Activated CD8-positive, alpha-beta memory T cell treated with anti-CD3 and anti-CD28 coated beads, Interleukin-2, amount 10 ng/mL, durations not matched to agents 7 days and 5 days (primary cell): ENCODE measurements at regions not wholly inside any gene's neighbourhood (a gene's known extent, or its start where the extent isn't known, plus 50 kb on each side); places are given as distances from the start of the nearest gene placed in this dataset.

Source experiments
- ATAC-seq: fragments of 150-1000 bp; cut with Tn5 transposase; one replicate; pipeline ENCODE4 v1.10.0; 2021; ENCODE audit warnings: moderate library complexity
- CTCF ChIA-PET: fragments of 350-600 bp; sonication (Branson Sonifier 250); formaldehyde crosslinking; loops from one replicate; lab custom pipeline; 2021; ENCODE audit warnings: antibody characterized with exemption; lab: Charles Lee
- DNase-seq: peaks from one replicate; pipeline ENCODE4 v3.0.0-alpha.2; 2020
- H3K27ac Mint-ChIP-seq: one replicate; pipeline ENCODE4 v1.8.0; 2021; ENCODE audit warnings: mild to moderate bottlenecking, mixed read lengths
- H3K27me3 Mint-ChIP-seq: one replicate; pipeline ENCODE4 v1.8.0; 2021; ENCODE audit warnings: mixed read lengths
- H3K36me3 Mint-ChIP-seq: one replicate; pipeline ENCODE4 v1.8.0; 2021; ENCODE audit warnings: mild to moderate bottlenecking, mixed read lengths
- H3K4me1 Mint-ChIP-seq: one replicate; pipeline ENCODE4 v1.8.0; 2021; ENCODE audit warnings: mixed read lengths
- H3K4me3 Mint-ChIP-seq: one replicate; pipeline ENCODE4 v1.8.0; 2021; ENCODE audit warnings: mild to moderate bottlenecking, moderate library complexity, mixed read lengths
- H3K9me3 Mint-ChIP-seq: one replicate; pipeline ENCODE4 v1.8.0; 2022; ENCODE audit warnings: low read depth, mixed read lengths

DNA sequence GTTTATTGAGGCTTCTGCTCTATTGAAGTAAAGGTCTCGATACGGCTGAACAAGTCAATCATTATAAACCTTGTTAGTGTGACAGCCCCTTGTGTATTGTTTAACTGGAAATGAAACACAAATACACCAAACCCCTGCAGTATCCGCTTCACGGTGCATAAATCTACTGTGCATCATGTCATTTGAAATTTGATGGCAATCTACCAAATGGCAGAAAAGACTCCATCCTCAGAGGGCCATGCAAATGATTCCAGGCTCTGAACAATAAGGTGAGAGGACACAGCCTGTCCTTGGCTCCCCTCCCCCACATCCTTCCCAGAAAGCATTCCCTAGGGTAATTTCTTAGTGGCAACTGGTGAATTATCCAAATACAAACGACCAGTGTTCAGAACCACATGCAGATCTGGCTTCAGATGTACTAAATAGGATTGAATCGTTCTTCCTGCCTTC, 80.6 kb downstream of the ADCYAP1 start:
- ATAC-seq = no peak
- Mint-ChIP-seq H3K27me3 (no peaks in the 10 kb centered on the region), H3K4me3 (no peak overlapping the region), H3K4me1 (no peaks in the 10 kb centered on the region), H3K36me3 (no peaks in the 10 kb centered on the region), H3K9me3 (no peaks in the 10 kb centered on the region), H3K27ac (no peak overlapping the region)
- no peak for DNase-seq
- CTCF ChIA-PET = no interaction called here

DNA sequence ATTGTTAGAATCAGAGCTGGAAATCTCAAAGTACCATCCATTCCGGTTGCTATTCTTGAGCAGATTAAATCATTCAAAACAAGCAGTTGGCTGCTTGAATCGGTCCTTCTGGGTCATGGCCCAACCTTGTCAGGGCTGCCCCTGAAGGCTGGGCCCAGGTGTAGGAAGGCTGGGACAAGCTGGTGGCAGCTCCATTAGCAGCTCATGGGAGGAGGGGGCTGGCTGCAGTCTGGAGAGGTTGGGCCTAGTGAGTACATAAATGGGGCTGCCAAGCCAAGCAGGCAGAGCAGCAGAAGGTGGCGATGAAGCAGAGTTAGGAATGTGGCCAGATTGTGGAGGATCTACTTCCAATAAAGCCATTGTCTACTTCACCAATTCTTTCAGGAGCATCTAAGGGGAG, 81.4 kb downstream of the ADCYAP1 start:
- H3K27me3 Mint-ChIP-seq = no peaks in the 10 kb centered on the region
- CTCF ChIA-PET = no interaction called here
- no peaks in the 10 kb centered on the region for H3K9me3 Mint-ChIP-seq
- no peak overlapping the region for H3K27ac Mint-ChIP-seq
- no peaks in the 10 kb centered on the region for H3K36me3 Mint-ChIP-seq
- no peaks in the 10 kb centered on the region for H3K4me1 Mint-ChIP-seq
- ATAC-seq (no peak), DNase-seq (no peak)
- H3K4me3 Mint-ChIP-seq = no peak overlapping the region

DNA sequence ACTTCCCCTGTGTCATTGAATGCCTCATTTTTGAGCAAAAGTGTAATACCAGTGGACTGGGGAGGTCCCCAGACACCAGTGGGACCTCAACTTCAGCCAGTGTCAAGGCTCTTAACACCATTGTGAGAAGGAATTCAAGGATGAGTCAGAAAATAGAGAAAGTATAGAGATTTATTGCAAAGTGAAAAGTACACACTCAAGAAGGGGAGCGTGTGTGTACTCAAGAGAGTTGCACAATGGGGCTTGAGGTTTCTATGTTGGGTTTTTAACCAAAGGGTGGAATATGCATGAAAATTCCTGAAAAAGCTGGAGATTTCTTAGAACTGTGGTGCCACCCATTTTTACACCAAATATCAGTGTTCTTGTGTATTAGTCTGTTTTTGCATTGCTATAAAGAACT, 81.9 kb downstream of the ADCYAP1 start:
- CTCF ChIA-PET = no interaction called here
- no peak overlapping the region for H3K27ac Mint-ChIP-seq

DNA sequence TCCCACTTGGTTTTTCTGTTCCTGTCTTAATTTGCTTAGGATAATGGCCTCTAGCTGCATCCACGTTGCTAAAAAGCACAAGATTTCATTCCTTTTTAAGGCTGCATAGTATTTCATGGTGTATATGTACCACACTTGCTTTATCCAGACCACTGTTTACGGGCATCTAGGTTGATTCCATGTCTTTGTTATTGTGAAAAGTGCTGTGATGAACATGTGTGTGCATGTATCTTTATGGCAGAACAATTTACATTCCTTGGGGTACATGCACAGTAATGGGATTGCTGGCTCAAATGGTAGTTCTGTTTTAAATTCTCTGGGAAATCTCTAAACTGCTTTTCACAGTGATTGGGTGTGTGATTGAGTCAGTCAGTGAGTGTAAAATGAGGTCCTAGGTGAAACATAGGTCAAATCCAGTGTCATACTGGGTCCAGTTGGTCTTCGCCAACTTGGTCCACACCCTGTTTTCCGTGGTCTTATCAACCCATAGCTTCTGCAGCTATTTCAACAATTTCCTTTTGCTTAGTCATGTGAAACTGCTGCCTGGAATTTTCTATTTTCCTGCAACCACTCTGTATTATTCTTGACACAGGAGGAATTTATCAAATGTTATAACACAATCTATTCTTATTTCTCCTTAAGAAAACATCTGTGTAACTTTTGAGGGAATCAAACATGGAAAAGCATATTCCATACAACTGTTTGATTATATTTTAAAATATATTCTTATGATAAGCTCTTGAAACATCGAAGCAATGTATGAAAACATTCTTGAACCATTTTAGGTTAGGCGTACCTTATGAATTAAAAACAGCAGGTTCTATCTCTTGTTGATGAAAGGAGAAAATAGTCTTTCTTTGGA, 82.9 kb downstream of the ADCYAP1 start:
- no peak for ATAC-seq
- Mint-ChIP-seq H3K4me3 (no peak overlapping the region), H3K27me3 (no peaks in the 10 kb centered on the region), H3K4me1 (no peaks in the 10 kb centered on the region), H3K9me3 (peaks cover 3% of the 10 kb centered on the region), H3K36me3 (no peaks in the 10 kb centered on the region), H3K27ac (no peak overlapping the region)
- CTCF ChIA-PET = no interaction called here
- no peak for DNase-seq

More for the DNA sequence above, 81.9 kb downstream of the ADCYAP1 start:
- Mint-ChIP-seq H3K9me3 (no peaks in the 10 kb centered on the region), H3K36me3 (no peaks in the 10 kb centered on the region), H3K4me1 (no peaks in the 10 kb centered on the region), H3K27me3 (no peaks in the 10 kb centered on the region), H3K4me3 (no peak overlapping the region)
- ATAC-seq (no peak), DNase-seq (no peak)

DNA sequence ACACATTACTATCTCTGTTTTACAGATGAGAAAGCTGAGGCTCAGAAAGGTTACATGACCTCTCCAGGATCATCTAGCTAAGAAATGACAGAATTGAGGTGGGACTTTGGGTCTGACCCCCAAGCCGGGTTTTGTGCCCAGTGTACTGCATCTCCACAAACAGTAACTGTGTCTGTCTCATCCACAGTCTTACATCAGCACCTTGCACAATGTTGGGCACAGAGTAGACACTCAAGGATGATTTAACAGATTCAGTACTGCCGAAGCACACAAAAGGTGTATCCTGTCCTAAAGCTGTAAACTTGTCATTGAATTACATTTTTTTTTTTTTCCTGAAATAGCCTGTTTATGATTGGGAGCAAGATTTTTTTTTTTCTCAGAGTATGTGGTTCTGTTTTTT, 84.8 kb downstream of the ADCYAP1 start:
- CTCF ChIA-PET = interaction anchor here (1.2 kb wide), 1 partner anchor 28 kb away, joined by 3 read pairs; no protein-coding TSS in a partner anchor
- no peaks in the 10 kb centered on the region for H3K4me1 Mint-ChIP-seq
- H3K27me3 Mint-ChIP-seq = no peaks in the 10 kb centered on the region
- H3K4me3 Mint-ChIP-seq = no peak overlapping the region
- no peak for ATAC-seq
- no peaks in the 10 kb centered on the region for H3K36me3 Mint-ChIP-seq
- no peak overlapping the region for H3K27ac Mint-ChIP-seq
- peaks cover 4% of the 10 kb centered on the region for H3K9me3 Mint-ChIP-seq
- DNase-seq = no peak

DNA sequence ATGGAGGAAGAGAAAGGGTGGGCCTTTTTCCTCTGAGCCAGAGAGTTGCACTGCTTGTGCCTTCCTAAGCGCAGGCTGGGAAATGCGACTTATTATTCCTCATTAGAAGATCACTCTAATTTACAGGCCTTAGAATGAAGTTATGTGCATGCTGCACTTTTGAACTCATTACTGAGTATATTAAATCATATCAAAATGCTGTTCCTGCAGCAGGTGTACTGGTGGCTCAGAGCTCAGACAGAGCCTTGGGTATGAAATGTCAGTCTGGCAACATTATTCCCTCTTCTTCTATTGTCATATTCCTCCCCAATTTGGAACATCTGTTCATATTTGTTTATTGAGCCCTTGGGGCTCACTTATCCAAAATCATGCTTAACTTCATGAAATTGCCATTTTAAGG, 85.5 kb downstream of the ADCYAP1 start:
- H3K4me3 Mint-ChIP-seq = no peak overlapping the region
- CTCF ChIA-PET = interaction anchor here (1.2 kb wide), 1 partner anchor 29 kb away, joined by 3 read pairs; no protein-coding TSS in a partner anchor
- DNase-seq = no peak
- no peak overlapping the region for H3K27ac Mint-ChIP-seq
- H3K4me1 Mint-ChIP-seq = no peaks in the 10 kb centered on the region
- no peaks in the 10 kb centered on the region for H3K27me3 Mint-ChIP-seq
- no peaks in the 10 kb centered on the region for H3K36me3 Mint-ChIP-seq
- peaks cover 7% of the 10 kb centered on the region for H3K9me3 Mint-ChIP-seq
- ATAC-seq = no peak

DNA sequence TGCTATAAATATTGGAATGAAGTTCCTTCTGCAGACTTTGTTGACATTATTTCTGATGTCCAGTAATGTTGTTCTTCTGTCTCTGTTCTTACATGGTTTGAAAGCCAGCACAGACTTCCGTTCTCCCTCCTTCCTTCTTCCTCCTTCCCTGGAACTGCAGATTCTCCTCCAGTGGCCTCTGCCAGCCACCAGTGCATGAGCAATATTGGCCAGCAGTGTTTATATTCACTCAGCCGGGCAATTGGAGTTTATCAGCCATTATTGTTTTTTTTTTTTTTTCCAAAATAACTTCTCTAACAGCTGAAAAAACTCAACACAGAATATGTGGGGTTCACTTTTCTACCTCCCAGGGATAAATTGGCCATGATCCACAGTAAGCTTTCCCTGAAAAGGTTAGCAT, 86.8 kb downstream of the ADCYAP1 start:
- ATAC-seq (no peak), DNase-seq (no peak)
- no peaks in the 10 kb centered on the region for H3K36me3 Mint-ChIP-seq
- no peak overlapping the region for H3K4me3 Mint-ChIP-seq
- CTCF ChIA-PET = no interaction called here
- no peaks in the 10 kb centered on the region for H3K4me1 Mint-ChIP-seq
- no peaks in the 10 kb centered on the region for H3K27me3 Mint-ChIP-seq
- H3K27ac Mint-ChIP-seq = no peak overlapping the region
- peaks cover 7% of the 10 kb centered on the region for H3K9me3 Mint-ChIP-seq

DNA sequence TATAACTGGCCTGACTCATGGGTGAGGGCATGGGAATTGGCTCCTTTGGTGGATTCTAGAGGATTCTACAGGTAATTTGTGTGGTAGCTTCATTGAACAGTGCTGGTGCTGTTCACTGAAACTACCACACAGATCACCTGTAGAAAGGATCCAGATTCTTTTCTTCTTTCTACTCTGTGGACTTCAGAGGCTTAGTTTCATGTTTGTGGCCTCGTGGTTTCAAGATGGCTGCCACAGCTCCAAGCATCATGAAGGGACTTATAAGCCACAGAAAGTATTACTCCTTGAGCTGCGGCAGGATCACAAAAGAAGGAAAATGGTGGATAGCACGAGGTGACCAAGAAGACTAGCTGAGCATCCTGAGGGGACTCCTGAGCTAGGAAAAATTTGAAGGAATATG, 88.9 kb downstream of the ADCYAP1 start:
- no peaks in the 10 kb centered on the region for H3K27me3 Mint-ChIP-seq
- peaks cover 9% of the 10 kb centered on the region for H3K9me3 Mint-ChIP-seq
- no peak overlapping the region for H3K4me3 Mint-ChIP-seq
- no peak for DNase-seq
- H3K27ac Mint-ChIP-seq = no peak overlapping the region
- no peaks in the 10 kb centered on the region for H3K36me3 Mint-ChIP-seq
- H3K4me1 Mint-ChIP-seq = no peaks in the 10 kb centered on the region
- no peak for ATAC-seq
- CTCF ChIA-PET = no interaction called here

DNA sequence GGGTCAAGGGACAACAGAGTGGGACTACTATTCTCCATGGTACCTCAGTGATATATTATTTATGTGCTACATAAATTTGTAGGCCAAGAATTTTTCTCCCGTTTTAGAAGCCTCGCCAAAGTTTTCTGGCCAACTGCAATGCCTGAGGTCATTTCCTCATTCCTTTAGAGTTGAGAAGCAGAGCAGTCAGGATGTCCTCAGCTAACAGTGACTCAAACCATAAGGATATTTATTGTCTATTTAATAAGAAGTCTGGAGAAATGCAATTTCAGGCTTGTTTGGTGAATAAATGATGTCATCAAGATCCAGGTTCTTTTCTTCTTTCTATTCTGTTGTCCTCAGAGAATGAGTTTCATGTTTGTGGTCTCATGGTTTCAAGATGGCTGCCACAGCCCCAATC, 91.0 kb downstream of the ADCYAP1 start:
- Mint-ChIP-seq H3K9me3 (peaks cover 9% of the 10 kb centered on the region), H3K27me3 (no peaks in the 10 kb centered on the region), H3K36me3 (no peaks in the 10 kb centered on the region), H3K4me1 (no peaks in the 10 kb centered on the region), H3K4me3 (no peak overlapping the region), H3K27ac (no peak overlapping the region)
- ATAC-seq = no peak
- no peak for DNase-seq
- CTCF ChIA-PET = no interaction called here

DNA sequence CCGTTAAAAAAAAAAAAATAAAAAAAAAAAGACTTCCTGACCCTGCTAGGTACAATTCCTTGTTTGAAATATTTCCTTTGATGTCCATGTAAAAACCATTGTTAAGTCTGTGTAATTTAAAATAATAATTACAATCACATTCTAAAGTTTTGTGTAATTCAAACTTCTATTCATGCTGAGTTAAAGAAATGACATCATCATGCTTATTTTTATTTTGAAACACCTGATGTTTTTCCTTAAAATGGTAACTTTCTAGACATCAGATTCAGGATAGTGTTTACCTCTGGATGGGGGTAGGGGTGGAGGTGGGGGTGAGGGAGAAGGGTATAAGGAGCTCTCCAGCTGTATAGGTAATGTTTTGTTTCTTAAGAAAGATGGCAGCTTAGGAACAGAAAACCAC, 92.8 kb downstream of the ADCYAP1 start:
- CTCF ChIA-PET = no interaction called here
- Mint-ChIP-seq H3K36me3 (no peaks in the 10 kb centered on the region), H3K9me3 (peaks cover 6% of the 10 kb centered on the region), H3K27me3 (no peaks in the 10 kb centered on the region), H3K27ac (no peak overlapping the region), H3K4me1 (no peaks in the 10 kb centered on the region), H3K4me3 (no peak overlapping the region)
- ATAC-seq (no peak), DNase-seq (no peak)

DNA sequence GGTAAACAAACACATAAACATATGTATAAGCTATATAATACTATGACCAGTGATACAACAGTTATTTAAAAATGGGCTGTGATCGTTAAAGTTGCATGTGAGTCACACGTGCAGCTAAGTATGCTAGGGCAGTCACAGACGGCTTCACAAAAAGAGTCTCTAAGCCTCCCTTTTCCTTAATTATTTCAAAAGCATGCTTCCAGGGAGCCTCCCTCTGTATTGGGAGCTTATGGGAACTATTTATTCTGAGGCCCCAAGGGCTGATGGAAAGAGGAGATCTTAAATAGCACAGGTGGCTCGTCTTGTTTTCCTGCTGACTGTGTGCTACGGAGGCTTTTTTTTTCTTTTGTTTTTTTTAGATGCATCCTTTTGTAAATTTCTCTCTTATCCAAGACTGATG, 94.3 kb downstream of the ADCYAP1 start:
- peaks cover 6% of the 10 kb centered on the region for H3K9me3 Mint-ChIP-seq
- no peaks in the 10 kb centered on the region for H3K36me3 Mint-ChIP-seq
- H3K4me3 Mint-ChIP-seq = no peak overlapping the region
- H3K27me3 Mint-ChIP-seq = no peaks in the 10 kb centered on the region
- DNase-seq (no peak), ATAC-seq (no peak)
- H3K27ac Mint-ChIP-seq = no peak overlapping the region
- CTCF ChIA-PET = no interaction called here
- H3K4me1 Mint-ChIP-seq = no peaks in the 10 kb centered on the region

DNA sequence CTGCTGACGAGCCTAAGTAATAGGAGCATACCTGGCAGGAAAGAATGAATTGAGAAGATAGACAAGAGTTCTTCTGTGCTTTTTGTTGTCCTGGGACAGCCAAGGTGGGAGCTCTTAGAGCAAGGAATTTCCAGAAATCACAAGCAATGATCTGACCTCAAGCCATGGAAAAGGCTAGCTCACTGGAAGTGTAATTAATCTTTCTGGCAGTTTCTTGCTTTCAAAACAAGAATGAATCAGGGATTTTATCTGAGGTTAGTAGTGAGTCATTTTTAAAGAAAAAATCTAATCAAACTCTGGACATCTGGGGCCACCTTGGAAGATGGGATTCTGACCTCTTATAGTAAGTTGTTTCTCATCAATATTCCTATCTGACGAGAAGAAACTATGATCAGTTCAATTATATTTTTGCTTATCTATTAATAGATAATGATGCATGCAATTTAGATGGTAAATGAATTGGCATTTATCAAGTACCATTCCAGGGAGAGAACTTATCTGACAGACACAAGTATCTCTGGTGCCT, 98.0 kb downstream of the ADCYAP1 start:
- Mint-ChIP-seq H3K4me1 (no peaks in the 10 kb centered on the region), H3K27ac (no peak overlapping the region), H3K27me3 (no peaks in the 10 kb centered on the region), H3K4me3 (no peak overlapping the region), H3K9me3 (peaks cover under 1% of the 10 kb centered on the region), H3K36me3 (no peaks in the 10 kb centered on the region)
- ATAC-seq (no peak), DNase-seq (no peak)
- CTCF ChIA-PET = no interaction called here

DNA sequence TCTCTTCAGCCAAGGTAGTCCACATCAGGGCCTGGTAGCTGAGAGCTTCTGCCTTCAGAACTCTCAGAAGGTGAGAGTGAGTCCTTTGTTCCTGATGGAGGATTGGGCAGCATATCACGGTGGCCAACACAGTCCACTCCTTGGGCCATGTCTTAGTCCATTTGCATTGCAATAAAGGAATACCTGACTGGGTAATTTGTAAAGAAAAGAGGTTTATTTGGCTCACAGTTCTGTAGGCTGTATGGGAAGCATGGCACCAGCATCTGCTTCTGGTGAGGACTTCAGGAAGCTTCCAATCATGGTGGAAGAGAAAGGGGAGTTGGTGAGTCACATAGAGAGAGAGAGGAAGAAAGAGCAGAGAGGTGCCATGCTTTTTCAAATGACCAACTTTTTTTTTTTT, 98.8 kb downstream of the ADCYAP1 start:
- Mint-ChIP-seq H3K27ac (no peak overlapping the region), H3K4me3 (no peak overlapping the region), H3K36me3 (no peaks in the 10 kb centered on the region), H3K4me1 (no peaks in the 10 kb centered on the region), H3K9me3 (no peaks in the 10 kb centered on the region), H3K27me3 (no peaks in the 10 kb centered on the region)
- ATAC-seq (no peak), DNase-seq (no peak)
- CTCF ChIA-PET = no interaction called here

DNA sequence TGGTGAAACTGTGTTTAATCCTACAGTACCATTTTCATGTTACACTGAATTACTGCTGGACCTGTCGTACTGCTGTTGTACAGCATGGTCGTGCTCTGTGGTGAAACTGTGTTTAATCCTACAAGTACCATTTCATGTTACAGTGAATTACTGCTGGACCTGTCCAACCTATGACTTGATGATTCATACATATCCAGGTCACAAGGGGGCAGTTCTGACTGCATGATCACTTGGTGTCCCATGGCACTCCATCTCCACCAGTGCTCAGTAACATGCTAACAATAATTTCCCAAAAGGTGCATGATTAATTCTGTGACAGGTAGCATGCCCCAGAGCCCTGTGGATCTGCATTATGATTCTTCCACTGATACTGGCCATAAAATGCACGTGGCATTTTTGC, 101.6 kb downstream of the ADCYAP1 start:
- Mint-ChIP-seq H3K4me1 (no peaks in the 10 kb centered on the region), H3K27ac (no peak overlapping the region), H3K9me3 (no peaks in the 10 kb centered on the region), H3K4me3 (no peak overlapping the region), H3K36me3 (no peaks in the 10 kb centered on the region), H3K27me3 (no peaks in the 10 kb centered on the region)
- CTCF ChIA-PET = no interaction called here
- ATAC-seq (no peak), DNase-seq (no peak)
